ENCODE measurements at regions not wholly inside any gene's neighbourhood (a gene's known extent, or its start where the extent isn't known, plus 50 kb on each side); places are given as distances from the start of the nearest gene placed in this dataset.

- TF ChIP-seq ZNF274 (IDR thresholded peaks at IDR 0.05; ENCODE audit: borderline replicate concordance, extremely low read depth, low read length) (no peak), RBBP5 (IDR thresholded peaks at IDR 0.05; ENCODE audit: borderline replicate concordance, low read depth, low read length) (no peak), MAFK (IDR thresholded peaks at IDR 0.05; ENCODE audit: low read depth, low read length) (no peak)
Observed at GRCh38 chr2:6384341-6384740, 481.4 kb downstream of the CMPK2 start (continued).

Data from H1 (cell line).